GM12874 (cell line): ENCODE measurements at regions not wholly inside any gene's neighbourhood (a gene's known extent, or its start where the extent isn't known, plus 50 kb on each side); places are given as distances from the start of the nearest gene placed in this dataset.

ENCODE experiments used
- TF ChIP-seq, protein P1 (sequence below): IDR thresholded peaks from 2 replicates; pipeline ENCODE4 v1.5.1; 2011; ENCODE audit warnings: low read depth, mild to moderate bottlenecking, control low read depth, low read length, moderate library complexity; ENCODE audit not compliant: insufficient read depth

DNA sequence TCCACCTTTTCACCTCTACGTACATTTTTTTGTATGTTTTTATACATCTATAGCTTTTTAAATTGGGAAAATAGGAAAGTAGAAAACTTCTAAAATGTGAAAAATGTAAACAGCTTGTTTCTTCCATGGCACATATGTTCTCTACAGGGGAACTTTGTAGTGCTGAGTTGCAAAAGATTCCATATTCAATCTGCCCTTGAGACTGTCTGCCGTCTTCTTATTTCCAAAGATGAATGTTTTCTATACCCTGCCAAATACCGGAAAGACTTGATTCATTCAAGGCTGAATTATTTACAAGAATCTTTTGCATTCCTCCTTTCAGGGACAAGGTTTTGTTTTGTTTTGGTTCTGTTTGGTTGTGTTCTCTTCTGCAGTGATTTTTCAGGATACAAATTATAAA, 1334.5 kb upstream of the ADGRL4 start:
- TF ChIP-seq, protein P1, sequence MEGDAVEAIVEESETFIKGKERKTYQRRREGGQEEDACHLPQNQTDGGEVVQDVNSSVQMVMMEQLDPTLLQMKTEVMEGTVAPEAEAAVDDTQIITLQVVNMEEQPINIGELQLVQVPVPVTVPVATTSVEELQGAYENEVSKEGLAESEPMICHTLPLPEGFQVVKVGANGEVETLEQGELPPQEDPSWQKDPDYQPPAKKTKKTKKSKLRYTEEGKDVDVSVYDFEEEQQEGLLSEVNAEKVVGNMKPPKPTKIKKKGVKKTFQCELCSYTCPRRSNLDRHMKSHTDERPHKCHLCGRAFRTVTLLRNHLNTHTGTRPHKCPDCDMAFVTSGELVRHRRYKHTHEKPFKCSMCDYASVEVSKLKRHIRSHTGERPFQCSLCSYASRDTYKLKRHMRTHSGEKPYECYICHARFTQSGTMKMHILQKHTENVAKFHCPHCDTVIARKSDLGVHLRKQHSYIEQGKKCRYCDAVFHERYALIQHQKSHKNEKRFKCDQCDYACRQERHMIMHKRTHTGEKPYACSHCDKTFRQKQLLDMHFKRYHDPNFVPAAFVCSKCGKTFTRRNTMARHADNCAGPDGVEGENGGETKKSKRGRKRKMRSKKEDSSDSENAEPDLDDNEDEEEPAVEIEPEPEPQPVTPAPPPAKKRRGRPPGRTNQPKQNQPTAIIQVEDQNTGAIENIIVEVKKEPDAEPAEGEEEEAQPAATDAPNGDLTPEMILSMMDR = no peak

DNA sequence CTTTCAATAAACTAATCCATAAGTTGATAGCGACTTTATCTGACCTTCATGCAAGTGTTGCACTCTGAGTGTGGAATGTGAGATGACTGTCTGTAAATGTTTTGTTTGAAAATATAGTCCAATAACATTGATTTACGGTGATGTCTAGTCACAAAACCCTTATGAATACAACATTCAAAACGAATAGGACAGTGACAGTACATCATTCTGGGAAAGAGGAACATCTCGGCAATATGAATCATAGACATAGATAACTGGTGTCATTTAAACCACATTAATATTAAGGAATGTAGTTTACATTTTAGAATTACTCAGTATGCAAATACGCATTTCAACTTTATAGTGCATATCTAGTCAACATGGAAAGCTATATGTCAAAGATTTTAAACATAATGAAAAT, 1311.6 kb upstream of the ADGRL4 start:
- TF ChIP-seq, protein P1 = no peak

- TF ChIP-seq, protein P1 = no peak
These were observed 1304.2 kb upstream of the ADGRL4 start for GRCh38 chr1:80310703-80311245.

DNA sequence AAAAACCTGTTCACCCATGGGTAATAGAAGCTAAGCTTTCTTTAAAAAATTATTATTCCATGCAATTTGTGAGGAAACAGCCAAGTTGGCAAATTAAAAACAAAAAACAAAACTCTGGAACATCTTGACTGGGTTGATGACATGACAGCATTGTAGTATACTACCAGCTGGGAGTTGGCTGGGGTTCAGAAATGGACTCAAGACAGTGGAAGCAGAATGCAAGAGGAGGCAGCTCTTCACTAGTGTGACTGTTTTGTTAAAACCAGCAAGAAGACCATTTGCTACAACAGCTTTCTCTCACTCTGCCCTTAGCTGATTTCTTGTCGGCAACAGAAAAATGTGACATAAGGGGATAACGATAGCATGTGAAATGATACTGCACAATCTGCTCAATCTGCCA, 1298.9 kb upstream of the ADGRL4 start:
- TF ChIP-seq, protein P1 = no peak

DNA sequence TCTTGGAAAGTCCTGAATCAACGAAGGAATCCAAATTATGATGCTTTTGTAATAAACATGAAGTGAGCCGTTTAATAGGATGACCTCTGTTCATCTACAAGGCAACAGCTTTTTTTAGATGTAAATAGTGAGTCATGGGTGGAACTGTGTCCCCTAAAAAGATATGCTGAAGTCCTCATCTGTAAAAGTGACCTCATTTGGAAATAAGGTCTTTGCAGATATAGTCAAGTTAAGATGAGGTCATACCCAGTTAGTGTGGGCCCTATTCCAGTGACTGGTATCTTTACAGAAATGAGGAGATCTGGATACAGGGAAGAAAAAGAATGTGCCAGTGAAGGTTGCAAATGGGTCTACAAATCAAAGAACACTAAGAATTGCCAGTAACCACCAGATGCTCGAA, 1287.3 kb upstream of the ADGRL4 start:
- TF ChIP-seq, protein P1 = no peak

DNA sequence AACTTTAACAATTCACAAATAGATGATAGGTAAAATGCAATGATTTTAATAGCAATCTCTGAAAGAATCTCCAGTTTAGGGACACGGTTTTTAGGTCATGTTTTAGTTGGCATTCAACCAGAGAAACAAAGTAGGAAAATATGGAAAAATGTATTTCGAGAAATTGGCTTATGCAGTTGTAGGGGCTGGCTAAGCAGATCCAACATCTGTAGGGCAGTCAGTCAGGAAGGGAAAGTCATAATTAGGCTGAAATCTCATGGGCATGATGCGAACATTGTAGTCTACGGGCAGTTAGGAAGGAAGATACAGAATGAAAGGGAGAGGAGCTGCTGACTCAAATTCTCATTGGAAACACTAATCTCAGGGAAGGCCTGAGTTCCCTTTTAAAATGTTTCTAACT, 1276.0 kb upstream of the ADGRL4 start:
- TF ChIP-seq, protein P1 = no peak

GRCh38 chr1:80278936-80279335, 1272.4 kb upstream of the ADGRL4 start:
- TF ChIP-seq, protein P1 = no peak
